ENCODE measurements at regions not wholly inside any gene's neighbourhood (a gene's known extent, or its start where the extent isn't known, plus 50 kb on each side); places are given as distances from the start of the nearest gene placed in this dataset.

DNA sequence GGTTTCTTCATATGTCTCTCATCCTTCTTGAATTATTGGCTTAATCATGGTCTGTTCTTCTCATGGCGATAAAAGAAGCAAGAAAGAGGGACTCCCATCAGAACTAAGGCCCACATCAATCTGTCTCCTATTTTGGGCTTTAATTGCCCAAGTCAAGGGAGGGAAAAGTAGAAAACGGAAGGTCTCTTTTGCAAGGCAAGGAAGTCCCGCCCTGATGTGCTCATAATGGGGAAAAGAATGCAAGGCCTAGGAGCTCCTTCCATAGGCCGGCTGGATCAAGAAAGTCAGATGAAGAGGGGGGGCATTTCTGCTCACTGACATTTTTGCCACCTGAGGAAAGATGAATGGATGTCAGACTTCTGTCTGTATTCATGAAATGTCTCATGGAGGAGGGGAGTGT, 127.7 kb upstream of the RPS6KA3 start:
- Histone ChIP-seq H3K4me1 (replicated peaks in 1 of 2; ENCODE audit: control insufficient read depth in 2 of 2, insufficient read depth in 2 of 2, low read length in 2 of 2) (no peaks in the 10 kb centered on the region), H3K27me3 (ENCODE audit: control insufficient read depth in 2 of 2, insufficient read depth in 2 of 2, low read length in 2 of 2) (no peaks in the 10 kb centered on the region), H4K20me1 (replicated peaks; ENCODE audit: control insufficient read depth, insufficient read depth, low read length) (no peaks in the 10 kb centered on the region), H3K27ac (ENCODE audit: extremely low read depth, low read depth, low read length) (no peak overlapping the region), H3K9me1 (ENCODE audit: control insufficient read depth, insufficient read depth, low read length) (no peaks in the 10 kb centered on the region), H3K9me3 (replicated peaks; ENCODE audit: control insufficient read depth, insufficient read depth, low read depth, low read length) (no peaks in the 10 kb centered on the region), H3K4me2 (ENCODE audit: insufficient read depth, low read length) (no peak overlapping the region), H3K79me2 (ENCODE audit: control insufficient read depth, insufficient read depth, low read length) (no peaks in the 10 kb centered on the region), H3K36me3 (ENCODE audit: control insufficient read depth, insufficient read depth, low read length) (no peaks in the 10 kb centered on the region), H3K4me3 (no peak overlapping the region), H2AFZ (ENCODE audit: low read depth, low read length) (no peak overlapping the region), H3K9ac (ENCODE audit: insufficient read depth in 1 of 2, low read depth in 2 of 2, low read length in 2 of 2) (no peak overlapping the region)
- CTCF ChIA-PET (ENCODE audit: low intra/inter-chr PET ratio), result no interaction called here
- in situ Hi-C loops (cut with MboI) (no loop called here), intact Hi-C loops (cut with micrococcal nuclease) (no loop called here)
- BruUV-seq (replicated peaks), result no TSS peak
- WGBS (ENCODE audit: insufficient coverage, low coverage, missing lambda C conversion rate), result 0% methylated on average over 2 of the region's 4 CpGs
- ATAC-seq, result no peak
- POLR2A ChIA-PET, result no interaction called here
- TF ChIP-seq TEAD1 (CRISPR knock-in tag; IDR thresholded peaks at IDR 0.05) (no peak), KHSRP (IDR thresholded peaks at IDR 0.05) (no peak), PHB (CRISPR knock-in tag; IDR thresholded peaks at IDR 0.05) (no peak), ZNF830 (CRISPR knock-in tag; IDR thresholded peaks at IDR 0.05) (no peak)
- TF ChIP-seq, protein P1, sequence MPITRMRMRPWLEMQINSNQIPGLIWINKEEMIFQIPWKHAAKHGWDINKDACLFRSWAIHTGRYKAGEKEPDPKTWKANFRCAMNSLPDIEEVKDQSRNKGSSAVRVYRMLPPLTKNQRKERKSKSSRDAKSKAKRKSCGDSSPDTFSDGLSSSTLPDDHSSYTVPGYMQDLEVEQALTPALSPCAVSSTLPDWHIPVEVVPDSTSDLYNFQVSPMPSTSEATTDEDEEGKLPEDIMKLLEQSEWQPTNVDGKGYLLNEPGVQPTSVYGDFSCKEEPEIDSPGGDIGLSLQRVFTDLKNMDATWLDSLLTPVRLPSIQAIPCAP (CRISPR knock-in tag; IDR thresholded peaks at IDR 0.05; ENCODE audit: borderline replicate concordance), result no peak
- TF ChIP-seq, protein P2, sequence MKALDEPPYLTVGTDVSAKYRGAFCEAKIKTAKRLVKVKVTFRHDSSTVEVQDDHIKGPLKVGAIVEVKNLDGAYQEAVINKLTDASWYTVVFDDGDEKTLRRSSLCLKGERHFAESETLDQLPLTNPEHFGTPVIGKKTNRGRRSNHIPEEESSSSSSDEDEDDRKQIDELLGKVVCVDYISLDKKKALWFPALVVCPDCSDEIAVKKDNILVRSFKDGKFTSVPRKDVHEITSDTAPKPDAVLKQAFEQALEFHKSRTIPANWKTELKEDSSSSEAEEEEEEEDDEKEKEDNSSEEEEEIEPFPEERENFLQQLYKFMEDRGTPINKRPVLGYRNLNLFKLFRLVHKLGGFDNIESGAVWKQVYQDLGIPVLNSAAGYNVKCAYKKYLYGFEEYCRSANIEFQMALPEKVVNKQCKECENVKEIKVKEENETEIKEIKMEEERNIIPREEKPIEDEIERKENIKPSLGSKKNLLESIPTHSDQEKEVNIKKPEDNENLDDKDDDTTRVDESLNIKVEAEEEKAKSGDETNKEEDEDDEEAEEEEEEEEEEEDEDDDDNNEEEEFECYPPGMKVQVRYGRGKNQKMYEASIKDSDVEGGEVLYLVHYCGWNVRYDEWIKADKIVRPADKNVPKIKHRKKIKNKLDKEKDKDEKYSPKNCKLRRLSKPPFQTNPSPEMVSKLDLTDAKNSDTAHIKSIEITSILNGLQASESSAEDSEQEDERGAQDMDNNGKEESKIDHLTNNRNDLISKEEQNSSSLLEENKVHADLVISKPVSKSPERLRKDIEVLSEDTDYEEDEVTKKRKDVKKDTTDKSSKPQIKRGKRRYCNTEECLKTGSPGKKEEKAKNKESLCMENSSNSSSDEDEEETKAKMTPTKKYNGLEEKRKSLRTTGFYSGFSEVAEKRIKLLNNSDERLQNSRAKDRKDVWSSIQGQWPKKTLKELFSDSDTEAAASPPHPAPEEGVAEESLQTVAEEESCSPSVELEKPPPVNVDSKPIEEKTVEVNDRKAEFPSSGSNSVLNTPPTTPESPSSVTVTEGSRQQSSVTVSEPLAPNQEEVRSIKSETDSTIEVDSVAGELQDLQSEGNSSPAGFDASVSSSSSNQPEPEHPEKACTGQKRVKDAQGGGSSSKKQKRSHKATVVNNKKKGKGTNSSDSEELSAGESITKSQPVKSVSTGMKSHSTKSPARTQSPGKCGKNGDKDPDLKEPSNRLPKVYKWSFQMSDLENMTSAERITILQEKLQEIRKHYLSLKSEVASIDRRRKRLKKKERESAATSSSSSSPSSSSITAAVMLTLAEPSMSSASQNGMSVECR (CRISPR knock-in tag; IDR thresholded peaks at IDR 0.05), result no peak
- TF ChIP-seq, protein P3, sequence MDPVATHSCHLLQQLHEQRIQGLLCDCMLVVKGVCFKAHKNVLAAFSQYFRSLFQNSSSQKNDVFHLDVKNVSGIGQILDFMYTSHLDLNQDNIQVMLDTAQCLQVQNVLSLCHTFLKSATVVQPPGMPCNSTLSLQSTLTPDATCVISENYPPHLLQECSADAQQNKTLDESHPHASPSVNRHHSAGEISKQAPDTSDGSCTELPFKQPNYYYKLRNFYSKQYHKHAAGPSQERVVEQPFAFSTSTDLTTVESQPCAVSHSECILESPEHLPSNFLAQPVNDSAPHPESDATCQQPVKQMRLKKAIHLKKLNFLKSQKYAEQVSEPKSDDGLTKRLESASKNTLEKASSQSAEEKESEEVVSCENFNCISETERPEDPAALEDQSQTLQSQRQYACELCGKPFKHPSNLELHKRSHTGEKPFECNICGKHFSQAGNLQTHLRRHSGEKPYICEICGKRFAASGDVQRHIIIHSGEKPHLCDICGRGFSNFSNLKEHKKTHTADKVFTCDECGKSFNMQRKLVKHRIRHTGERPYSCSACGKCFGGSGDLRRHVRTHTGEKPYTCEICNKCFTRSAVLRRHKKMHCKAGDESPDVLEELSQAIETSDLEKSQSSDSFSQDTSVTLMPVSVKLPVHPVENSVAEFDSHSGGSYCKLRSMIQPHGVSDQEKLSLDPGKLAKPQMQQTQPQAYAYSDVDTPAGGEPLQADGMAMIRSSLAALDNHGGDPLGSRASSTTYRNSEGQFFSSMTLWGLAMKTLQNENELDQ (CRISPR knock-in tag; IDR thresholded peaks at IDR 0.05; ENCODE audit: borderline replicate concordance), result no peak
- TF ChIP-seq, protein P4, sequence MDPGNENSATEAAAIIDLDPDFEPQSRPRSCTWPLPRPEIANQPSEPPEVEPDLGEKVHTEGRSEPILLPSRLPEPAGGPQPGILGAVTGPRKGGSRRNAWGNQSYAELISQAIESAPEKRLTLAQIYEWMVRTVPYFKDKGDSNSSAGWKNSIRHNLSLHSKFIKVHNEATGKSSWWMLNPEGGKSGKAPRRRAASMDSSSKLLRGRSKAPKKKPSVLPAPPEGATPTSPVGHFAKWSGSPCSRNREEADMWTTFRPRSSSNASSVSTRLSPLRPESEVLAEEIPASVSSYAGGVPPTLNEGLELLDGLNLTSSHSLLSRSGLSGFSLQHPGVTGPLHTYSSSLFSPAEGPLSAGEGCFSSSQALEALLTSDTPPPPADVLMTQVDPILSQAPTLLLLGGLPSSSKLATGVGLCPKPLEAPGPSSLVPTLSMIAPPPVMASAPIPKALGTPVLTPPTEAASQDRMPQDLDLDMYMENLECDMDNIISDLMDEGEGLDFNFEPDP (CRISPR knock-in tag; IDR thresholded peaks at IDR 0.05), result no peak
- FAIRE-seq, result no peak
- no peak for DNase-seq (ENCODE audit: extremely low read depth in 1 of 4, low spot score in 3 of 4)

Data from K562 (cell line).